Smooth muscle cell (in vitro differentiated cells): ENCODE measurements at regions not wholly inside any gene's neighbourhood (a gene's known extent, or its start where the extent isn't known, plus 50 kb on each side); places are given as distances from the start of the nearest gene placed in this dataset.

Experiments
- DNase-seq: peaks from one replicate; lab custom pipeline; 2025; ENCODE audit not compliant: unreplicated experiment; lab: John Stamatoyannopoulos, UW
- H2AFZ ChIP-seq: fragments of 200-600 bp; sonication (generic); 2 replicates; pipeline ENCODE4 v1.6.0; 2016; ENCODE audit warnings: antibody characterized with exemption, low read depth, mild to moderate bottlenecking
- H3F3A ChIP-seq: fragments of 200-600 bp; sonication (generic); 2 replicates; pipeline ENCODE4 v1.6.0; 2017; ENCODE audit warnings: antibody characterized with exemption, low read depth
- H3K27ac ChIP-seq: fragments of 200-600 bp; sonication (generic); 2 replicates; pipeline ENCODE4 v1.5.1; 2016; ENCODE audit warnings: low read depth, mild to moderate bottlenecking
- H3K27me3 ChIP-seq: fragments of 200-600 bp; sonication (generic); 2 replicates; pipeline ENCODE4 v1.6.1; 2016; ENCODE audit warnings: low read depth, mild to moderate bottlenecking
- H3K36me3 ChIP-seq: fragments of 200-600 bp; sonication (generic); 2 replicates; pipeline ENCODE4 v1.5.1; 2016; ENCODE audit warnings: low read depth
- H3K4me1 ChIP-seq: fragments of 200-600 bp; sonication (generic); 2 replicates; pipeline ENCODE4 v1.5.1; 2016; ENCODE audit warnings: low read depth
- H3K4me2 ChIP-seq: fragments of 200-600 bp; sonication (generic); 2 replicates; pipeline ENCODE4 v1.6.0; 2016; ENCODE audit warnings: mild to moderate bottlenecking
- H3K4me3 ChIP-seq: fragments of 200-600 bp; sonication (generic); 2 replicates; pipeline ENCODE4 v1.5.1; 2016; ENCODE audit warnings: mild to moderate bottlenecking
- H3K79me2 ChIP-seq: fragments of 200-600 bp; sonication (generic); 2 replicates; pipeline ENCODE4 v1.6.0; 2016; ENCODE audit warnings: low read depth, mild to moderate bottlenecking
- H3K9ac ChIP-seq: fragments of 200-600 bp; sonication (generic); 2 replicates; pipeline ENCODE4 v1.6.0; 2016; ENCODE audit warnings: low read depth
- H3K9me3 ChIP-seq: fragments of 200-600 bp; sonication (generic); replicated peaks from 2 replicates; pipeline ENCODE4 v1.5.1; 2016; ENCODE audit warnings: low read depth
- H4K20me1 ChIP-seq: fragments of 200-600 bp; sonication (generic); 2 replicates; pipeline ENCODE4 v1.6.0; 2016; ENCODE audit warnings: low read depth
- CTCF ChIP-seq: fragments of 200-600 bp; sonication (generic); IDR thresholded peaks from 2 replicates; pipeline ENCODE4 v1.5.1; 2017; ENCODE audit warnings: borderline replicate concordance, mild to moderate bottlenecking, antibody characterized with exemption; ENCODE audit not compliant: insufficient read depth, poor library complexity, severe bottlenecking
- WGBS: methylation state at CpG from one replicate; pipeline ENCODE4 v1.1.7; 2016; ENCODE audit warnings: low lambda C conversion rate; 5-methylcytosine and 5-hydroxymethylcytosine counted together

GRCh38 chr2:102975996-102976975 lies 214.5 kb downstream of the TMEM182 start:
- Histone ChIP-seq H3K9me3 (no peaks in the 10 kb centered on the region), H3K4me2 (no peak overlapping the region), H3K9ac (no peak overlapping the region), H2AFZ (no peak overlapping the region), H3K4me3 (no peak overlapping the region), H3K27me3 (peaks cover 8% of the 10 kb centered on the region), H3K36me3 (no peaks in the 10 kb centered on the region), H3K27ac (no peak overlapping the region), H3F3A (no peaks in the 10 kb centered on the region), H3K4me1 (no peaks in the 10 kb centered on the region), H3K79me2 (no peaks in the 10 kb centered on the region), H4K20me1 (no peaks in the 10 kb centered on the region)
- peak; percentile 39 for TF ChIP-seq CTCF
- 40% methylated on average over 8 of the region's 8 CpGs for WGBS
- no peak for DNase-seq

DNA sequence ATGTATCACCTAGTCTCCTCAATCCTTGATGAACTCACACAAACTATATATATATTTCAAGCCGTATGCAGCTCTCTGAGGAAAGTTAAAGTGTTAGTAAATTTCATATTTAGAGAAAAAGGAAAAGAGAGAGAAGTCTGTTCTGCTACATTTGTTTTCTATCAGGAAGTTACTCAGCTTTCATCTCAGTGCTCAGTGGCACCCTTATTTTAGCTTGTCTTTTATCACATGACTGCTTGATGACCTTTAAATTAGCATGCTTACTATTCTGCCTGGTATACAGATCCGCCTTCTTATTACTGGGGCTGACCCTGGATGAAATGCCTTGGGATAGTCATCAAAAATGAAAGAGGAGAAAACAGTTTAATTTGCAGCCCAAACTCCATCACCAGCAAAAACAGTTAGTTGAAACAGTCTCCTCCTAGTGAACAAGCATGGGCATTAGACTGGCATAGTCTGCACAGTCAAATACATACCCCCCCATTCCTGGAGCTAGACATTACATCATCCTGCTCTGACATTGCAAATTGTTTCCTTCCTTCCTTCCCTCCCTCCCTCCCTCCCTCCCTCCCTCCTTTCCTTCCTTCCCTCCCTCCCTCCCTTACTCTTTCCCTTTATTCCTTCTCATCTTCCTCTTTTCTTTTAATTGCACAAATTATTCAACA lies 215.7 kb downstream of the TMEM182 start:
- Histone ChIP-seq H3K27ac (no peak overlapping the region), H3K4me2 (no peak overlapping the region), H3K9ac (no peak overlapping the region), H3F3A (no peaks in the 10 kb centered on the region), H3K27me3 (peaks cover 8% of the 10 kb centered on the region), H4K20me1 (no peaks in the 10 kb centered on the region), H2AFZ (no peak overlapping the region), H3K79me2 (no peaks in the 10 kb centered on the region), H3K4me1 (no peaks in the 10 kb centered on the region), H3K9me3 (no peaks in the 10 kb centered on the region), H3K4me3 (no peak overlapping the region), H3K36me3 (no peaks in the 10 kb centered on the region)
- DNase-seq: no peak
- TF ChIP-seq CTCF: no peak
- 83% methylated on average over 2 of the region's 2 CpGs for WGBS

DNA sequence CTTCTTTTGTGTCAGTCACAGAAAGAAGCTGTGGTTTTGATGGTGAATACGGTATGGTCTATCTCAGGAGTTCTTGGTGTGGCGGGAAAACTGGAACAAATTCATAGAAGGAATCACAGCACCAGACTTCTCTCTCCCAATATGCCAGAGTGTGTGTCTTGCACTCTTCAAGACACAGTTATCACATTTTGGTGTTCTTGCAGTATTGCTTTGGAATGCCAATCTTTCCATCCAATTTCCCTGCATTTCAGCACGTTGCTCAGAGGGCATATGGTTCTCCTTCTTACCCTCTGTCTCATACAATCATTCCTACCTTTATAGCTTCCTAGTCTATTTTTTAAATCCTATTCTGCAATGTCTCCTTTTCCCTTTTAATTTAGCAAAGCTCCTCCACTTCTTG lies 216.3 kb downstream of the TMEM182 start:
- WGBS: 85% methylated on average over 3 of the region's 3 CpGs
- H3K36me3 ChIP-seq: no peaks in the 10 kb centered on the region
- H2AFZ ChIP-seq: no peak overlapping the region
- peaks cover 8% of the 10 kb centered on the region for H3K27me3 ChIP-seq
- no peaks in the 10 kb centered on the region for H4K20me1 ChIP-seq
- H3F3A ChIP-seq: no peaks in the 10 kb centered on the region
- no peaks in the 10 kb centered on the region for H3K79me2 ChIP-seq
- no peaks in the 10 kb centered on the region for H3K9me3 ChIP-seq
- H3K9ac ChIP-seq: no peak overlapping the region
- DNase-seq: no peak
- no peak for TF ChIP-seq CTCF
- H3K4me2 ChIP-seq: no peak overlapping the region
- no peak overlapping the region for H3K27ac ChIP-seq
- H3K4me1 ChIP-seq: no peaks in the 10 kb centered on the region
- H3K4me3 ChIP-seq: no peak overlapping the region
